ENCODE measurements at regions not wholly inside any gene's neighbourhood (a gene's known extent, or its start where the extent isn't known, plus 50 kb on each side); places are given as distances from the start of the nearest gene placed in this dataset.

DNA sequence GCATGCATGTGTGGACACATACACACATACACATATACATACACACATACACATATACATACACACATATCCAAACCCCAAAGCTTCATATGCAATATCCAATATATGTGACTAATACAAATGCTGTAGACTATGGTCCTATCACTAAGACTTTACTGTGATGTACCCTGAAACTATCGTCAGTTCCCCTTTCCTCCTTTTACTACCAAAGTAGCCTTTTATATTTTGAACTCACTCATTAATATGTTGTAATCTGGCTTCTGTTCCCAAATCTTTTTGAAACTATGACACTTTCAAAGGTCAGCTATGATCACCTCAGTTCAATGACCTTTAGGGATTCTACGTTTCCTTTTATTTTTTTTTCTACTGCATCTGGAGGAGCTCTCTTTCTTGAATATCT, 64.8 kb upstream of the TFEC start:
- H4K20me1 ChIP-seq (ENCODE audit: control insufficient read depth, extremely low read depth, insufficient read depth, low read length) = no peaks in the 10 kb centered on the region
- H2AFZ ChIP-seq (ENCODE audit: low read length) = no peak overlapping the region
- no peaks in the 10 kb centered on the region for H3K36me3 ChIP-seq (ENCODE audit: control insufficient read depth, insufficient read depth, low read length)
- H3K9ac ChIP-seq (ENCODE audit: insufficient read depth, low read length) = no peak overlapping the region
- H3K4me2 ChIP-seq (ENCODE audit: extremely low read depth, insufficient read depth, low read length) = no peak overlapping the region
- no peak overlapping the region for H3K4me3 ChIP-seq (replicated peaks in 1 of 4; ENCODE audit: control extremely low read depth in 1 of 4, insufficient read depth in 1 of 4, low read depth in 3 of 4, low read length in 4 of 4)
- no peak overlapping the region for H3K27ac ChIP-seq (ENCODE audit: insufficient read depth, low read length)
- no peaks in the 10 kb centered on the region for H3K27me3 ChIP-seq (ENCODE audit: control insufficient read depth, insufficient read depth, low read length)
- no peaks in the 10 kb centered on the region for H3K4me1 ChIP-seq (ENCODE audit: control insufficient read depth, extremely low read depth, insufficient read depth, low read length)
- no peak for DNase-seq (ENCODE audit: low read depth in 2 of 2)
- H3K79me2 ChIP-seq (ENCODE audit: control insufficient read depth, insufficient read depth, low read length) = no peaks in the 10 kb centered on the region
- TF ChIP-seq CTCF (conservative IDR thresholded peaks at IDR 0.05 in 1 of 2, IDR thresholded peaks at IDR 0.05 in 1 of 2; ENCODE audit: low read depth in 1 of 2, low read length in 2 of 2) (no peak), EZH2 (IDR thresholded peaks at IDR 0.05; ENCODE audit: low read length, missing control alignments) (no peak)
- H3K9me3 ChIP-seq (ENCODE audit: control insufficient read depth, insufficient read depth, low read depth, low read length) = no peaks in the 10 kb centered on the region

DNA sequence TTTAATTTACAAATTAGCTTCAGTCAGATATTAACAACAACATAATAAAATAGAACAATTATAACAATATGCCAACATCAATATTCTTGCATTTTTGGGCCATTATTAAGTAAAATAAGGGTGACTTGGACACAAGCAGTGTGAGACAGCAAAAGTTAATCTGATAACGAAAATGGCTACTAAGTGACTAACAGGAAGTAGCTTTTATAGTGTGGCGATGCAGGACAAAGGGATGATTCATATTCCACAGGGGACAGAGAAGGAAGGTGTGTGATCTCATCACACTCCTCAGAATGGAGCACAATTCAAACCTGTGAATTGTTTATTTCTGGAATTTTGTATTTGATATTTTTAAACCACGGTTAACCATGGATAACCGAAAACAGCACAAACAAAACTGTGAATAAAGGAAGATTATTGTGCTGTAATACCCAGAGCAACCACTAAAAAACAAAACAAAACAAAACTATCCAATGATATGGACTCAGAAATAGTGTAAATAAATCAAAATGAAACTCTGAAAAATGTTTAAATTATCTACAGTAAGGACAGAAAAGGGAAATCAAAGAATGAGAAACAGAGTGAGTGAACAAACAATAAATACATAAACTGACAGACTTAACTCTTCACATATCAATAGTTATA, 66.9 kb upstream of the TFEC start:
- H3K79me2 ChIP-seq (ENCODE audit: control insufficient read depth, insufficient read depth, low read length) = no peaks in the 10 kb centered on the region
- no peak overlapping the region for H3K4me3 ChIP-seq (replicated peaks in 1 of 4; ENCODE audit: control extremely low read depth in 1 of 4, insufficient read depth in 1 of 4, low read depth in 3 of 4, low read length in 4 of 4)
- no peaks in the 10 kb centered on the region for H4K20me1 ChIP-seq (ENCODE audit: control insufficient read depth, extremely low read depth, insufficient read depth, low read length)
- H3K27me3 ChIP-seq (ENCODE audit: control insufficient read depth, insufficient read depth, low read length) = no peaks in the 10 kb centered on the region
- DNase-seq (ENCODE audit: low read depth in 2 of 2) = peak; percentile 22 to 89
- no peak overlapping the region for H3K9ac ChIP-seq (ENCODE audit: insufficient read depth, low read length)
- no peak overlapping the region for H2AFZ ChIP-seq (ENCODE audit: low read length)
- no peak overlapping the region for H3K4me2 ChIP-seq (ENCODE audit: extremely low read depth, insufficient read depth, low read length)
- no peaks in the 10 kb centered on the region for H3K9me3 ChIP-seq (ENCODE audit: control insufficient read depth, insufficient read depth, low read depth, low read length)
- no peaks in the 10 kb centered on the region for H3K4me1 ChIP-seq (ENCODE audit: control insufficient read depth, extremely low read depth, insufficient read depth, low read length)
- no peaks in the 10 kb centered on the region for H3K36me3 ChIP-seq (ENCODE audit: control insufficient read depth, insufficient read depth, low read length)
- TF ChIP-seq CTCF (conservative IDR thresholded peaks at IDR 0.05 in 1 of 2, IDR thresholded peaks at IDR 0.05 in 1 of 2; ENCODE audit: low read depth in 1 of 2, low read length in 2 of 2) (no peak), EZH2 (IDR thresholded peaks at IDR 0.05; ENCODE audit: low read length, missing control alignments) (no peak)
- H3K27ac ChIP-seq (ENCODE audit: insufficient read depth, low read length) = no peak overlapping the region

DNA sequence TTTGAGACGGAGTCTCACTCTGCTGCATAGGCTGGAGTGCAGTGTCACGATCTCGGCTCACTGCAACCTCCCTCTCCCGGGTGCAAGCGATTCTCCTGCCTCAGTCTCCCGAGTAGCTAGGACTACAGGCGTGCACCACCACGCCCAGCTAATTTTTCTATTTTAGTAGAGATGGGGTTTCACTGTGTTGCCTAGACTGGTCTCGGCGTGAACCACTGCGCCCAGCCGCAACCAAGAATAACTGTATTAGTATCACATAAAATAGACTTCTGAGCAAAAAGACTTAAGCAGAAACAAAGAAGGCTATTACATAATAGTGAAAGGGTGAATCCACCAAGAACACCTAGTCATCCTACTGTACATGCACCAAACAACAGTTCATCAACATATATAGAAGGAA, 67.6 kb upstream of the TFEC start:
- H3K9ac ChIP-seq (ENCODE audit: insufficient read depth, low read length) = no peak overlapping the region
- H3K4me1 ChIP-seq (ENCODE audit: control insufficient read depth, extremely low read depth, insufficient read depth, low read length) = no peaks in the 10 kb centered on the region
- no peak for DNase-seq (ENCODE audit: low read depth in 2 of 2)
- H3K27me3 ChIP-seq (ENCODE audit: control insufficient read depth, insufficient read depth, low read length) = no peaks in the 10 kb centered on the region
- no peaks in the 10 kb centered on the region for H4K20me1 ChIP-seq (ENCODE audit: control insufficient read depth, extremely low read depth, insufficient read depth, low read length)
- H2AFZ ChIP-seq (ENCODE audit: low read length) = no peak overlapping the region
- H3K79me2 ChIP-seq (ENCODE audit: control insufficient read depth, insufficient read depth, low read length) = no peaks in the 10 kb centered on the region
- no peak overlapping the region for H3K4me3 ChIP-seq (replicated peaks in 1 of 4; ENCODE audit: control extremely low read depth in 1 of 4, insufficient read depth in 1 of 4, low read depth in 3 of 4, low read length in 4 of 4)
- no peak overlapping the region for H3K4me2 ChIP-seq (ENCODE audit: extremely low read depth, insufficient read depth, low read length)
- H3K9me3 ChIP-seq (ENCODE audit: control insufficient read depth, insufficient read depth, low read depth, low read length) = no peaks in the 10 kb centered on the region
- no peak overlapping the region for H3K27ac ChIP-seq (ENCODE audit: insufficient read depth, low read length)
- no peaks in the 10 kb centered on the region for H3K36me3 ChIP-seq (ENCODE audit: control insufficient read depth, insufficient read depth, low read length)
- no peak for TF ChIP-seq CTCF (conservative IDR thresholded peaks at IDR 0.05 in 1 of 2, IDR thresholded peaks at IDR 0.05 in 1 of 2; ENCODE audit: low read depth in 1 of 2, low read length in 2 of 2)
- TF ChIP-seq EZH2 (IDR thresholded peaks at IDR 0.05; ENCODE audit: low read length, missing control alignments) = no peak
